ENCODE measurements at regions not wholly inside any gene's neighbourhood (a gene's known extent, or its start where the extent isn't known, plus 50 kb on each side); places are given as distances from the start of the nearest gene placed in this dataset.

DNA sequence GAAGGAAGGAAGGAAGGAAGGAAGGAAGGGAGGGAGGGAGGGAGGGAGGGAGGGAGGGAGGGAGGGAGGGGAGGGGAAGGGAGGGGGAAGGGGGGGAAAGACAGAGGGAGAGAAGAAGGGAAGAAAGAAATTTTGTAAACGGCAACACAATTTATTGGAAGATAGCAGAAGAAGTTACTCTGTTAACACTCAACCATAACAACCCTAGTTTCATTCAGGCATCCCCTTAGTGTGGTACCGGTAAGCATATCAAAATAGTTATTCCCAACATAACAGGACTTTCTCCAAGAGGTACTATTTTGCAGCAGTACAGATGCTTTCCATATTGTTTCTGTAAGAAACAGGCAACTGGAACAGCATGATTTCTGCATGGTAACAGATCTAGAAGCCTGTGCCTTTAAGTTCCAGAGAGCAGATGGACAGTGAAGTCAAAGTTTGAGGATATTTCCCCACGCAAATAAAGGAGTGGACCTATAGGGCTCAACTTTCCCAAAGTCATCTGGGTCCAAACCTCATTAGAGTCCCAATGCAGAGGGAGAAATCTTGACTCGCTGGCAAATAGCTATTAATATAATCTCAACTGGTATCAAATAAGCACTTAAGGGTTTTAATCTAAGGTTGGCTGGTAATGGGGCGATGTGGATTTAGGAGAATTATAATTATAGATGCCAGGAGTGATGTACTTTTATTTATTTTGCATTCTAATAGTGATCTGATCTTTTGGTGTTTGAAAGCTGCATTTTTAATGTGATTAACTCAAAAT lies 69.4 kb downstream of the TENT5A start:
- TF ChIP-seq JAZF1 (CRISPR knock-in tag; IDR thresholded peaks at IDR 0.05) (no peak), TEAD1 (CRISPR knock-in tag; IDR thresholded peaks at IDR 0.05) (no peak), ZNF121 (CRISPR knock-in tag; IDR thresholded peaks at IDR 0.05) (no peak), CREB1 (CRISPR knock-in tag; IDR thresholded peaks at IDR 0.05) (no peak)
- Mint-ChIP-seq H3K27me3 (ENCODE audit: low read depth) (no peaks in the 10 kb centered on the region), H3K9me3 (no peaks in the 10 kb centered on the region), H3K27ac (no peak overlapping the region), H3K4me3 (no peak overlapping the region), H3K4me1 (no peaks in the 10 kb centered on the region), H3K36me3 (no peaks in the 10 kb centered on the region)
- CTCF ChIA-PET, result no interaction called here
- ATAC-seq (no peak), DNase-seq (ENCODE audit: low spot score) (no peak)
- POLR2A ChIA-PET, result no interaction called here

DNA sequence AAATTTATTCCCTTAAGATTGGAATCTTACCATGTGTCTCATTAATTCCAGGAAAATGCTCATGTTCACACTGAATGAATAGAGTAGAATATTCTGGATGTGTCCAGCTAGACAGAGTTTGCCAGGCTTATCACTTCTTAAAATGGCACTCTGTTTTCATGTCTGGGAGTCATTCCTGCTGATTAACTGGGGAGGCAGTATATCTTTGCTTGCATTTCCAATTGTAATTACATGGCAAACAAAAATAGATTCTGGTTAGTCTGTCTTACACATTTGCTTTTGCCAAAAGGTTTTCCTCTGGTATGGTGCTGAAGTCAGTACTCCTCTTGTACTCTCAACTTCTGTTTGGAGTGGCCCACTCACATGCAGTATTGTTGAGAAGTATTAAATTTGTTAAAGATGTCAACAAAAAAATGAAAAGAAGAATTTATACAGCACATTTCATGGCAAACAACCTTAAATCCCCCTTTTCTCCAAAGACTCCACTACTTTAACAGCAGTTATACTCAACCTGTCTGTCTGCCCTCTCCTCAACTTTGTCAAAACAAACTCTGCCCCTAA lies 70.2 kb downstream of the TENT5A start:
- ChIA-PET POLR2A (no interaction called here), CTCF (no interaction called here)
- Mint-ChIP-seq H3K4me3 (no peak overlapping the region), H3K4me1 (no peaks in the 10 kb centered on the region), H3K36me3 (no peaks in the 10 kb centered on the region), H3K27me3 (ENCODE audit: low read depth) (no peaks in the 10 kb centered on the region), H3K9me3 (no peaks in the 10 kb centered on the region), H3K27ac (no peak overlapping the region)
- ATAC-seq, result no peak
- DNase-seq (ENCODE audit: low spot score), result no peak
- TF ChIP-seq, protein P1, sequence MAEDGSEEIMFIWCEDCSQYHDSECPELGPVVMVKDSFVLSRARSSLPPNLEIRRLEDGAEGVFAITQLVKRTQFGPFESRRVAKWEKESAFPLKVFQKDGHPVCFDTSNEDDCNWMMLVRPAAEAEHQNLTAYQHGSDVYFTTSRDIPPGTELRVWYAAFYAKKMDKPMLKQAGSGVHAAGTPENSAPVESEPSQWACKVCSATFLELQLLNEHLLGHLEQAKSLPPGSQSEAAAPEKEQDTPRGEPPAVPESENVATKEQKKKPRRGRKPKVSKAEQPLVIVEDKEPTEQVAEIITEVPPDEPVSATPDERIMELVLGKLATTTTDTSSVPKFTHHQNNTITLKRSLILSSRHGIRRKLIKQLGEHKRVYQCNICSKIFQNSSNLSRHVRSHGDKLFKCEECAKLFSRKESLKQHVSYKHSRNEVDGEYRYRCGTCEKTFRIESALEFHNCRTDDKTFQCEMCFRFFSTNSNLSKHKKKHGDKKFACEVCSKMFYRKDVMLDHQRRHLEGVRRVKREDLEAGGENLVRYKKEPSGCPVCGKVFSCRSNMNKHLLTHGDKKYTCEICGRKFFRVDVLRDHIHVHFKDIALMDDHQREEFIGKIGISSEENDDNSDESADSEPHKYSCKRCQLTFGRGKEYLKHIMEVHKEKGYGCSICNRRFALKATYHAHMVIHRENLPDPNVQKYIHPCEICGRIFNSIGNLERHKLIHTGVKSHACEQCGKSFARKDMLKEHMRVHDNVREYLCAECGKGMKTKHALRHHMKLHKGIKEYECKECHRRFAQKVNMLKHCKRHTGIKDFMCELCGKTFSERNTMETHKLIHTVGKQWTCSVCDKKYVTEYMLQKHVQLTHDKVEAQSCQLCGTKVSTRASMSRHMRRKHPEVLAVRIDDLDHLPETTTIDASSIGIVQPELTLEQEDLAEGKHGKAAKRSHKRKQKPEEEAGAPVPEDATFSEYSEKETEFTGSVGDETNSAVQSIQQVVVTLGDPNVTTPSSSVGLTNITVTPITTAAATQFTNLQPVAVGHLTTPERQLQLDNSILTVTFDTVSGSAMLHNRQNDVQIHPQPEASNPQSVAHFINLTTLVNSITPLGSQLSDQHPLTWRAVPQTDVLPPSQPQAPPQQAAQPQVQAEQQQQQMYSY (CRISPR knock-in tag; IDR thresholded peaks at IDR 0.05), result no peak
- TF ChIP-seq, protein P2, sequence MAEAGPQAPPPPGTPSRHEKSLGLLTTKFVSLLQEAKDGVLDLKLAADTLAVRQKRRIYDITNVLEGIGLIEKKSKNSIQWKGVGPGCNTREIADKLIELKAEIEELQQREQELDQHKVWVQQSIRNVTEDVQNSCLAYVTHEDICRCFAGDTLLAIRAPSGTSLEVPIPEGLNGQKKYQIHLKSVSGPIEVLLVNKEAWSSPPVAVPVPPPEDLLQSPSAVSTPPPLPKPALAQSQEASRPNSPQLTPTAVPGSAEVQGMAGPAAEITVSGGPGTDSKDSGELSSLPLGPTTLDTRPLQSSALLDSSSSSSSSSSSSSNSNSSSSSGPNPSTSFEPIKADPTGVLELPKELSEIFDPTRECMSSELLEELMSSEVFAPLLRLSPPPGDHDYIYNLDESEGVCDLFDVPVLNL (CRISPR knock-in tag; IDR thresholded peaks at IDR 0.05; ENCODE audit: borderline replicate concordance, low read depth), result no peak
- TF ChIP-seq NFATC4 (CRISPR knock-in tag; IDR thresholded peaks at IDR 0.05), result no peak
- no peak for TF ChIP-seq ETV6 (CRISPR knock-in tag; IDR thresholded peaks at IDR 0.05)
- no peak for TF ChIP-seq ZNF317 (CRISPR knock-in tag; IDR thresholded peaks at IDR 0.05; ENCODE audit: borderline replicate concordance, low read depth)
- TF ChIP-seq SP1 (CRISPR knock-in tag; conservative IDR thresholded peaks at IDR 0.05), result no peak
- TF ChIP-seq ZNF219 (CRISPR knock-in tag; IDR thresholded peaks at IDR 0.05; ENCODE audit: borderline replicate concordance), result no peak
- no peak for TF ChIP-seq NFYB (CRISPR knock-in tag; conservative IDR thresholded peaks at IDR 0.05; ENCODE audit: low read depth)

DNA sequence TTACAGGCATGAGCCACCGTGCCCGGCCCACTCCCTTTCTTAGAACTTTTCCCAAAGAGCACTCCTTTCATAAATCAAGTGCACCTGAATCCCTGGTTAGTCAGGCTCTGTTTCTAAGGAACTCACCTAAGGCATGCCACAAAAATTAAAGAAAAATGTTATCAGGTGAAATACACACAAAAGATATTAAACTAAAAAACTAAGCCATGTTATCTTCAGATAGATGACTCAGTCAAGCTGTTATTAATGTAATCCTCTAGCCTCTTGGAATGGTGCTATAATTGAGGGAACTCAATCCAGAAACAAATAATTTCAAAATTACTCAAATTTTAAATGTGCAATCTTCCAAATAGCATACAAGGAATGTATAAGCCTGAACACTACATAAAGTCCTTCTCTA lies 83.0 kb downstream of the TENT5A start:
- ATAC-seq, result no peak
- TF ChIP-seq, protein P3, sequence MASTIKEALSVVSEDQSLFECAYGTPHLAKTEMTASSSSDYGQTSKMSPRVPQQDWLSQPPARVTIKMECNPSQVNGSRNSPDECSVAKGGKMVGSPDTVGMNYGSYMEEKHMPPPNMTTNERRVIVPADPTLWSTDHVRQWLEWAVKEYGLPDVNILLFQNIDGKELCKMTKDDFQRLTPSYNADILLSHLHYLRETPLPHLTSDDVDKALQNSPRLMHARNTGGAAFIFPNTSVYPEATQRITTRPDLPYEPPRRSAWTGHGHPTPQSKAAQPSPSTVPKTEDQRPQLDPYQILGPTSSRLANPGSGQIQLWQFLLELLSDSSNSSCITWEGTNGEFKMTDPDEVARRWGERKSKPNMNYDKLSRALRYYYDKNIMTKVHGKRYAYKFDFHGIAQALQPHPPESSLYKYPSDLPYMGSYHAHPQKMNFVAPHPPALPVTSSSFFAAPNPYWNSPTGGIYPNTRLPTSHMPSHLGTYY (CRISPR knock-in tag; IDR thresholded peaks at IDR 0.05), result no peak
- TF ChIP-seq ESRRA (CRISPR knock-in tag; IDR thresholded peaks at IDR 0.05; ENCODE audit: borderline replicate concordance), result no peak
- no peak for TF ChIP-seq JUN (CRISPR knock-in tag; IDR thresholded peaks at IDR 0.05)
- TF ChIP-seq ZNF396 (CRISPR knock-in tag; IDR thresholded peaks at IDR 0.05; ENCODE audit: borderline replicate concordance), result no peak
- TF ChIP-seq OVOL2 (CRISPR knock-in tag; IDR thresholded peaks at IDR 0.05; ENCODE audit: borderline replicate concordance), result no peak
- no peak for TF ChIP-seq ZNF423 (CRISPR knock-in tag; IDR thresholded peaks at IDR 0.05)
- TF ChIP-seq, protein P4, sequence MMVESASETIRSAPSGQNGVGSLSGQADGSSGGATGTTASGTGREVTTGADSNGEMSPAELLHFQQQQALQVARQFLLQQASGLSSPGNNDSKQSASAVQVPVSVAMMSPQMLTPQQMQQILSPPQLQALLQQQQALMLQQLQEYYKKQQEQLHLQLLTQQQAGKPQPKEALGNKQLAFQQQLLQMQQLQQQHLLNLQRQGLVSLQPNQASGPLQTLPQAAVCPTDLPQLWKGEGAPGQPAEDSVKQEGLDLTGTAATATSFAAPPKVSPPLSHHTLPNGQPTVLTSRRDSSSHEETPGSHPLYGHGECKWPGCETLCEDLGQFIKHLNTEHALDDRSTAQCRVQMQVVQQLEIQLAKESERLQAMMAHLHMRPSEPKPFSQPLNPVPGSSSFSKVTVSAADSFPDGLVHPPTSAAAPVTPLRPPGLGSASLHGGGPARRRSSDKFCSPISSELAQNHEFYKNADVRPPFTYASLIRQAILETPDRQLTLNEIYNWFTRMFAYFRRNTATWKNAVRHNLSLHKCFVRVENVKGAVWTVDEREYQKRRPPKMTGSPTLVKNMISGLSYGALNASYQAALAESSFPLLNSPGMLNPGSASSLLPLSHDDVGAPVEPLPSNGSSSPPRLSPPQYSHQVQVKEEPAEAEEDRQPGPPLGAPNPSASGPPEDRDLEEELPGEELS (CRISPR knock-in tag; IDR thresholded peaks at IDR 0.05), result no peak
- TF ChIP-seq ZNF317 (CRISPR knock-in tag; IDR thresholded peaks at IDR 0.05; ENCODE audit: borderline replicate concordance, low read depth), result no peak
- TF ChIP-seq, protein P5, sequence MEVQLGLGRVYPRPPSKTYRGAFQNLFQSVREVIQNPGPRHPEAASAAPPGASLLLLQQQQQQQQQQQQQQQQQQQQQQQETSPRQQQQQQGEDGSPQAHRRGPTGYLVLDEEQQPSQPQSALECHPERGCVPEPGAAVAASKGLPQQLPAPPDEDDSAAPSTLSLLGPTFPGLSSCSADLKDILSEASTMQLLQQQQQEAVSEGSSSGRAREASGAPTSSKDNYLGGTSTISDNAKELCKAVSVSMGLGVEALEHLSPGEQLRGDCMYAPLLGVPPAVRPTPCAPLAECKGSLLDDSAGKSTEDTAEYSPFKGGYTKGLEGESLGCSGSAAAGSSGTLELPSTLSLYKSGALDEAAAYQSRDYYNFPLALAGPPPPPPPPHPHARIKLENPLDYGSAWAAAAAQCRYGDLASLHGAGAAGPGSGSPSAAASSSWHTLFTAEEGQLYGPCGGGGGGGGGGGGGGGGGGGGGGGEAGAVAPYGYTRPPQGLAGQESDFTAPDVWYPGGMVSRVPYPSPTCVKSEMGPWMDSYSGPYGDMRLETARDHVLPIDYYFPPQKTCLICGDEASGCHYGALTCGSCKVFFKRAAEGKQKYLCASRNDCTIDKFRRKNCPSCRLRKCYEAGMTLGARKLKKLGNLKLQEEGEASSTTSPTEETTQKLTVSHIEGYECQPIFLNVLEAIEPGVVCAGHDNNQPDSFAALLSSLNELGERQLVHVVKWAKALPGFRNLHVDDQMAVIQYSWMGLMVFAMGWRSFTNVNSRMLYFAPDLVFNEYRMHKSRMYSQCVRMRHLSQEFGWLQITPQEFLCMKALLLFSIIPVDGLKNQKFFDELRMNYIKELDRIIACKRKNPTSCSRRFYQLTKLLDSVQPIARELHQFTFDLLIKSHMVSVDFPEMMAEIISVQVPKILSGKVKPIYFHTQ (CRISPR knock-in tag; IDR thresholded peaks at IDR 0.05), result no peak
- TF ChIP-seq CREM (CRISPR knock-in tag; IDR thresholded peaks at IDR 0.05), result no peak

More for the DNA sequence above, 83.0 kb downstream of the TENT5A start:
- no peak for DNase-seq (ENCODE audit: low spot score)
- Mint-ChIP-seq H3K27ac (no peak overlapping the region), H3K9me3 (peaks cover 3% of the 10 kb centered on the region; the same call in 1 of the 2 replicates), H3K4me1 (no peaks in the 10 kb centered on the region), H3K4me3 (no peak overlapping the region), H3K36me3 (no peaks in the 10 kb centered on the region), H3K27me3 (ENCODE audit: low read depth) (no peaks in the 10 kb centered on the region)
- ChIA-PET CTCF (no interaction called here), POLR2A (no interaction called here)

Data from WTC11 (cell line).